ENCODE measurements at regions not wholly inside any gene's neighbourhood (a gene's known extent, or its start where the extent isn't known, plus 50 kb on each side); places are given as distances from the start of the nearest gene placed in this dataset.

DNA sequence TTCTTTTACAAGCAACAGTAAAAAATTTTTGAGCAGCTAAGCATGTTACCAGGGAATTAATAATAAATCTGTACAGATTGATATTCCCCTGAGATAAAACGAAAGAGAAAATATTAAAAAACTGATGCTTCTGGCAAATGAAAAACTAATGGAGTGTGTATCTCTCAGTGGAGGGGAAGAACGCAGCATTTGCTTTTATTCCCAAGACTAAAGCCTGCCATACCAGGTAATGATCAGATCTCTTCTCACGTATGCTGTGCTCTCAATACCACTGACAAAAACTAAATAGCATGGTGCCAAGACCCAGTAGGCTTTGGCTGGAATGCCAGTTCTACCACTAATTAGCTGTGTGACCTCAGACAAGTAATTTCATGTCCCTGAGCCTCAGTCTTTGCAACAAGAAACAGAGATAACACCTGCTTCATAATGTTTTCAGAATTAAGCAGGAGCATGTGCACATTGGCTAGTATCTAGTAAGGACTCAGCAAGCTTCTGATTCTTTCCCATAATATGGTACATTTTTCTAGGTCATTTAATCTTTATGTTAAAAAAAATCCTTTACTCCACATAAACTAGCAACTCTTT, 179.6 kb downstream of the CENPC start:
- TF ChIP-seq, protein P1, sequence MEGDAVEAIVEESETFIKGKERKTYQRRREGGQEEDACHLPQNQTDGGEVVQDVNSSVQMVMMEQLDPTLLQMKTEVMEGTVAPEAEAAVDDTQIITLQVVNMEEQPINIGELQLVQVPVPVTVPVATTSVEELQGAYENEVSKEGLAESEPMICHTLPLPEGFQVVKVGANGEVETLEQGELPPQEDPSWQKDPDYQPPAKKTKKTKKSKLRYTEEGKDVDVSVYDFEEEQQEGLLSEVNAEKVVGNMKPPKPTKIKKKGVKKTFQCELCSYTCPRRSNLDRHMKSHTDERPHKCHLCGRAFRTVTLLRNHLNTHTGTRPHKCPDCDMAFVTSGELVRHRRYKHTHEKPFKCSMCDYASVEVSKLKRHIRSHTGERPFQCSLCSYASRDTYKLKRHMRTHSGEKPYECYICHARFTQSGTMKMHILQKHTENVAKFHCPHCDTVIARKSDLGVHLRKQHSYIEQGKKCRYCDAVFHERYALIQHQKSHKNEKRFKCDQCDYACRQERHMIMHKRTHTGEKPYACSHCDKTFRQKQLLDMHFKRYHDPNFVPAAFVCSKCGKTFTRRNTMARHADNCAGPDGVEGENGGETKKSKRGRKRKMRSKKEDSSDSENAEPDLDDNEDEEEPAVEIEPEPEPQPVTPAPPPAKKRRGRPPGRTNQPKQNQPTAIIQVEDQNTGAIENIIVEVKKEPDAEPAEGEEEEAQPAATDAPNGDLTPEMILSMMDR (conservative IDR thresholded peaks at IDR 0.05; ENCODE audit: low read depth, low read length): no peak
- no peak for TF ChIP-seq EZH2 (IDR thresholded peaks at IDR 0.05; ENCODE audit: borderline replicate concordance, low read depth, low read length, poor library complexity, severe bottlenecking)
